SJCRH30 (cell line): ENCODE measurements at regions not wholly inside any gene's neighbourhood (a gene's known extent, or its start where the extent isn't known, plus 50 kb on each side); places are given as distances from the start of the nearest gene placed in this dataset.

ENCODE experiments used
- DNase-seq, 2 experiments: peaks; one replicate each; pipeline ENCODE4 v3.0.0-alpha.2; 2015 to 2020
- H3K27ac ChIP-seq: fragments of 250-450 bp; sonication (Bioruptor Pico); 2 replicates; pipeline ENCODE4 v1.5.1; 2020; ENCODE audit warnings: mild to moderate bottlenecking, moderate library complexity
- H3K27me3 ChIP-seq: fragments of 250-450 bp; sonication (Bioruptor Pico); 2 replicates; pipeline ENCODE4 v1.5.1; 2020; ENCODE audit warnings: mild to moderate bottlenecking, moderate library complexity
- H3K36me3 ChIP-seq: fragments of 250-450 bp; sonication (Bioruptor Pico); 2 replicates; pipeline ENCODE4 v1.5.1; 2020; ENCODE audit warnings: mild to moderate bottlenecking, moderate library complexity
- H3K4me1 ChIP-seq: fragments of 250-450 bp; sonication (Bioruptor Pico); 2 replicates; pipeline ENCODE4 v1.5.1; 2020; ENCODE audit warnings: mild to moderate bottlenecking, moderate library complexity
- H3K4me3 ChIP-seq: fragments of 250-450 bp; sonication (Bioruptor Pico); 2 replicates; pipeline ENCODE4 v1.5.1; 2020; ENCODE audit warnings: mild to moderate bottlenecking, moderate library complexity
- H3K9me3 ChIP-seq: fragments of 250-450 bp; sonication (Bioruptor Pico); replicated peaks from 2 replicates; pipeline ENCODE4 v1.5.1; 2020; ENCODE audit warnings: mild to moderate bottlenecking, moderate library complexity

GRCh38 chr7:52507546-52508255, 527.7 kb upstream of the POM121L12 start:
- no peaks in the 10 kb centered on the region for H3K4me1 ChIP-seq
- H3K9me3 ChIP-seq, result no peaks in the 10 kb centered on the region
- H3K27ac ChIP-seq, result no peak overlapping the region
- DNase-seq, result no peak
- H3K36me3 ChIP-seq, result no peaks in the 10 kb centered on the region
- no peak overlapping the region for H3K4me3 ChIP-seq
- H3K27me3 ChIP-seq, result peaks cover 5% of the 10 kb centered on the region; the same call in 1 of the 2 replicates

GRCh38 chr7:52506325-52506724, 529.1 kb upstream of the POM121L12 start:
- no peak overlapping the region for H3K4me3 ChIP-seq
- no peak for DNase-seq
- H3K27ac ChIP-seq, result no peak overlapping the region
- no peaks in the 10 kb centered on the region for H3K36me3 ChIP-seq
- H3K9me3 ChIP-seq, result no peaks in the 10 kb centered on the region
- peaks cover 5% of the 10 kb centered on the region; the same call in 1 of the 2 replicates for H3K27me3 ChIP-seq
- no peaks in the 10 kb centered on the region for H3K4me1 ChIP-seq

DNA sequence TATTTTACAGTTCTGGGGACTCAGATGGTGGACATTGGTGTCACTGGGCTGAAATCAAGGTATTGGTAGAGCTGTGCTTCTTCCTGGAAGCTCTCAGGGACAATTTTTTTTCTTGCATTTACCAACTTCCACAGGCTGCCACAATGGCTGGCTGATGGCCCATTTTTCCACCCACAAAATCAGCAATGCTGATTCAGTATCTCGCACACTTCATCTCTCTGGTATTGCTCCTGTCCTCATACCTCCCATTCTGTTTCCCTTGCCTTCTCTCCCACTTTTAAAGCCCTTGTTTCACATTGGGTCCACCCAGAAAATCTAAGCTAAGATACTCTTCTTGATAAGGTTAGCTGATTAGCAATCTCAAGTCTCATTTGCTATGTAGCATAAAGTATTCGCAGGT, 530.9 kb upstream of the POM121L12 start:
- H3K27ac ChIP-seq, result no peak overlapping the region
- H3K4me3 ChIP-seq, result no peak overlapping the region
- H3K36me3 ChIP-seq, result no peaks in the 10 kb centered on the region
- no peaks in the 10 kb centered on the region for H3K9me3 ChIP-seq
- DNase-seq, result no peak
- peaks cover 5% of the 10 kb centered on the region; the same call in 1 of the 2 replicates for H3K27me3 ChIP-seq
- H3K4me1 ChIP-seq, result no peaks in the 10 kb centered on the region

DNA sequence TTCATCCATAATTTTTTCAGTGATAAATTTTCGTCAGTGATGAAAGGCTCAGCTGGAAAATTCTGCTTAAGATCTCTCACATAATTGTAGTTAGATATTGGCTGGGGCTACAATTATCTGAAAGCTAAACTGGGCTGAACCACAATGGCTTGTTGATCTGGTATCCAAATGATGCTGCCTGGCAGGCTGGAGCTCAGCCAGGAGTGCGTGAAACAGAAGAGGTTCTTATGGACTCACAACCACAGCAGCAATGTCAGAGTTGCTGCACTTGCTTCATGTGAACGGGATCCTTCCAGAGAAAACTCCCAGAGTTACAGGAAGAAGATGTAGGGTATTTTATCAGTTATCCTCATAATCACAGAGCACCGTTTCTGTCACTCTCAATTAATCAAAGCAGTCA, 533.2 kb upstream of the POM121L12 start:
- no peak overlapping the region for H3K4me3 ChIP-seq

GRCh38 chr7:52501696-52502095, 533.7 kb upstream of the POM121L12 start:
- no peak for DNase-seq
- H3K4me3 ChIP-seq, result no peak overlapping the region
- H3K36me3 ChIP-seq, result no peaks in the 10 kb centered on the region
- no peak overlapping the region for H3K27ac ChIP-seq
- H3K9me3 ChIP-seq, result no peaks in the 10 kb centered on the region
- no peaks in the 10 kb centered on the region for H3K4me1 ChIP-seq
- peaks cover 5% of the 10 kb centered on the region; the same call in 1 of the 2 replicates for H3K27me3 ChIP-seq

More for the DNA sequence above, 533.2 kb upstream of the POM121L12 start:
- peaks cover 5% of the 10 kb centered on the region; the same call in 1 of the 2 replicates for H3K27me3 ChIP-seq
- no peaks in the 10 kb centered on the region for H3K4me1 ChIP-seq
- H3K9me3 ChIP-seq, result no peaks in the 10 kb centered on the region
- no peak for DNase-seq
- no peak overlapping the region for H3K27ac ChIP-seq
- no peaks in the 10 kb centered on the region for H3K36me3 ChIP-seq

DNA sequence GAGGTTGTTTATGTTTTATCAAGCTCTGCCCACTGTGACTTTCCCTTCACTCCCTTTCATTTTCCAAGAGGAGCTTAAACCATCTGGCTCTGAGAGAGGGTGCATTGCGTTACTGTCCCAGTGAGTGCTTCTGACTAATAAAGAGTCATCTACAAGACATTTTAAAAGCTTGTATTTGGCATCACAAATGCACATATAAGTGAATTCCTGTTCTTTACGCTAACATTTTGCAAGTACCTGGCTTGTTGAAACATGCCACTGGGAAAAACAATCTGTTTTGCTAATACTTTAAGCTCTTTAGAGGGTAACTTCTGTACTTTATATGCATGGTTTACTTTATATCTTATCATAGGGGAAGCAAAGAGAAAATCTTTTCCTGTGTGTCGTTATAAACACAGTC, 534.6 kb upstream of the POM121L12 start:
- H3K27ac ChIP-seq, result no peak overlapping the region
- H3K4me1 ChIP-seq, result no peaks in the 10 kb centered on the region
- peaks cover 5% of the 10 kb centered on the region; the same call in 1 of the 2 replicates for H3K27me3 ChIP-seq
- H3K9me3 ChIP-seq, result no peaks in the 10 kb centered on the region
- no peaks in the 10 kb centered on the region for H3K36me3 ChIP-seq
- no peak for DNase-seq
- H3K4me3 ChIP-seq, result no peak overlapping the region

- no peak for DNase-seq
- no peaks in the 10 kb centered on the region for H3K36me3 ChIP-seq
- H3K27ac ChIP-seq, result no peak overlapping the region
- H3K4me1 ChIP-seq, result no peaks in the 10 kb centered on the region
- no peak overlapping the region for H3K4me3 ChIP-seq
- H3K27me3 ChIP-seq, result no peaks in the 10 kb centered on the region
- no peaks in the 10 kb centered on the region for H3K9me3 ChIP-seq
Measured at GRCh38 chr7:52498366-52498765, 537.1 kb upstream of the POM121L12 start.

GRCh38 chr7:52486267-52486666, 549.2 kb upstream of the POM121L12 start:
- Histone ChIP-seq H3K27ac (no peak overlapping the region), H3K9me3 (no peaks in the 10 kb centered on the region), H3K4me1 (no peaks in the 10 kb centered on the region), H3K36me3 (no peaks in the 10 kb centered on the region), H3K4me3 (no peak overlapping the region), H3K27me3 (no peaks in the 10 kb centered on the region)
- no peak for DNase-seq

DNA sequence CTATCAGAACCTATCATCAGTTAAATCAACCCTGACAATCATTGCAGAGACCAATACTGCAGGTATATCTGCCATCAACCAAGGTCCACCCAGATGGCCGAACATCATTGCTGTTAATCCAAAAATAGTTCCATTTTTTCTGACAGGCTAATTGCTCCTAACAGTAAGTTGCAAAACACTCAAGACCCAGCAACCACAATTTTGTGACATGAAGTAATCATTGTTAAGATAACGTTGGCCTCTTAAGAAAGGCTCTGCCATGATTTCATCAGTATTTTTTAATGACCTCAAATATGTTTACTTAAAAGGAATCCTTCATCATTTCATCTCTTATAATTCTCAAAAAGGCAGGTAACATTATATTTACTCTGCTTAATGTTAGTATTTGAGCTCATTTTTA, 553.4 kb upstream of the POM121L12 start:
- Histone ChIP-seq H3K36me3 (no peaks in the 10 kb centered on the region), H3K27ac (no peak overlapping the region), H3K27me3 (no peaks in the 10 kb centered on the region), H3K9me3 (no peaks in the 10 kb centered on the region), H3K4me1 (no peaks in the 10 kb centered on the region), H3K4me3 (no peak overlapping the region)
- no peak for DNase-seq

DNA sequence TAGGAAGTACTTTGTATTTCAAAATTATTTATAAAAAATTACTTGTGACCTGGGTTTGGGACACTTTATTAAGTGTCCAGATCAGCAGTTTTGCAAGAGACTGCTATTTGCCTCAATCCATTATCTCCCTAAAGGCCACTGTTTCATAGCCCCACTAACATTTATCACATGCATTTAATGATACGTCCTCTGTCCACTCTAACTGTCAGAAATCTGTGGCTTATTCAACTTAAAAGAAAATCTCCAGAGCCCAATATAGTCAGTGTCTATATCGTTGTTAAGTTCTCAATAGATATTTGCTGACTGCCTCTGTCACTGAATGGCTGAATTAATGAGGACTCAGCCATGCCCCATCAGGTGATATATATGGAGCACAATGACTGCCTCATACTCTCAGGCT, 553.9 kb upstream of the POM121L12 start:
- H3K27me3 ChIP-seq, result no peaks in the 10 kb centered on the region
- no peak for DNase-seq
- H3K36me3 ChIP-seq, result no peaks in the 10 kb centered on the region
- no peaks in the 10 kb centered on the region for H3K9me3 ChIP-seq
- H3K4me3 ChIP-seq, result no peak overlapping the region
- H3K27ac ChIP-seq, result no peak overlapping the region
- H3K4me1 ChIP-seq, result no peaks in the 10 kb centered on the region

- Histone ChIP-seq H3K27me3 (no peaks in the 10 kb centered on the region), H3K36me3 (no peaks in the 10 kb centered on the region), H3K4me3 (no peak overlapping the region), H3K4me1 (no peaks in the 10 kb centered on the region), H3K27ac (no peak overlapping the region), H3K9me3 (no peaks in the 10 kb centered on the region)
- no peak for DNase-seq
Measured at GRCh38 chr7:52479990-52480389, 555.4 kb upstream of the POM121L12 start.

GRCh38 chr7:52475001-52475582, 560.3 kb upstream of the POM121L12 start:
- no peak overlapping the region for H3K4me3 ChIP-seq
- H3K27ac ChIP-seq, result no peak overlapping the region
- no peak for DNase-seq
- no peaks in the 10 kb centered on the region for H3K9me3 ChIP-seq
- no peaks in the 10 kb centered on the region for H3K4me1 ChIP-seq
- H3K27me3 ChIP-seq, result 0 out of 2 replicates have a peak, but pooled peaks cover 3% of the 10 kb centered on the region
- H3K36me3 ChIP-seq, result no peaks in the 10 kb centered on the region

DNA sequence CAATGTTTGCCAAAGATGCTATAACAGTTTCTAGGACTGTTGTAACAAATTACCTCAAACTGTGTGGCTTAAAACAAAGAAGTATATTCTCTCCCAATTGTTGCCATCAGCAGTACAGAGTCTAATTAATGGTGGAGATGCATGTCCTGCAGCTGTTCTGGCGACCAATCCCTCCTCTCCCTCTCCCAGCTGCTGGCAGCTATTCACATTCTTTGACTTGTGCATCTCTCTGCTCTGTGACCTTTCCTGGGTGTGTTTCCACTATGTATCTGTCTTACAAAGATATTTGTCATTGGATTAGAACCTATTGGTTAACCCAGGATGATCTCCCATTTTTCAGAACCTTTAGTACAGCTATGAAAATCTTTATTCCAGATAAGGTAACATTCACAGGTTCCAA, 561.7 kb upstream of the POM121L12 start:
- peak in 1 of 2 experiments; percentile 33 for DNase-seq
- Histone ChIP-seq H3K36me3 (no peaks in the 10 kb centered on the region), H3K27ac (no peak overlapping the region), H3K27me3 (0 out of 2 replicates have a peak, but pooled peaks cover 3% of the 10 kb centered on the region), H3K4me3 (no peak overlapping the region), H3K4me1 (no peaks in the 10 kb centered on the region), H3K9me3 (no peaks in the 10 kb centered on the region)

DNA sequence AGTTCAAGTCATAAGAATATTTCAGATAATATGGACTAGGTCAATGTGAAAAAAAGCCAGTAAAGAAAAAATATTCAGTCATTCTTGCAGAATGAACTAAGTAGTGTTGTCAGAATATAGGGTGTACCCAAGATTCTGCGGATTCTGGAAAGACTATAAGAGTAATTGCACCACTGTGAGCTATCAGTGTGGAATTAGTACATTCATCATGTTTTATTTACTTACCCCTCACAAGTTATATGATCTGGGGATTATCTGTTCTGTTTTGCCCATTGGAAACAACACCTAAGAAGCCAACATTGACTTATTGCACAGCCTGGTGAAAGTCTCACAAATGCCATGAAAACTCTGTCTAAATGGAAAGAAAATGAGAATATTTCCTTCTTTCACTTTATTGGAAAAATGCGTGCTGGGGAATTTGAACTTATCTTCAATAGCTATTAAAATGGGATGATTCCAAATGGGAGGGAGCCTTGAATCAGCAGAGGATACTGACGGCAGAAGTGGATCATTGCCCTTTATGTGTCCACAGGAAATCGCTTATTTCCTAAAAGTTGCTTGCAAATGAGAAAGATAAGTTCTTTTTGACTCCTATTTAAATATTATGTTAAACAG, 563.3 kb upstream of the POM121L12 start:
- no peaks in the 10 kb centered on the region for H3K4me1 ChIP-seq
- H3K36me3 ChIP-seq, result no peaks in the 10 kb centered on the region
- DNase-seq, result no peak
- no peaks in the 10 kb centered on the region for H3K9me3 ChIP-seq
- no peak overlapping the region for H3K27ac ChIP-seq
- no peak overlapping the region for H3K4me3 ChIP-seq
- 0 out of 2 replicates have a peak, but pooled peaks cover 3% of the 10 kb centered on the region for H3K27me3 ChIP-seq

- Histone ChIP-seq H3K4me3 (no peak overlapping the region), H3K36me3 (no peaks in the 10 kb centered on the region)
- no peak for DNase-seq
Measured at GRCh38 chr7:52465216-52465615, 570.2 kb upstream of the POM121L12 start.

More at GRCh38 chr7:52465216-52465615, 570.2 kb upstream of the POM121L12 start:
- no peak overlapping the region for H3K27ac ChIP-seq
- no peaks in the 10 kb centered on the region for H3K4me1 ChIP-seq
- no peaks in the 10 kb centered on the region for H3K9me3 ChIP-seq
- no peaks in the 10 kb centered on the region for H3K27me3 ChIP-seq
